ENCODE measurements at regions not wholly inside any gene's neighbourhood (a gene's known extent, or its start where the extent isn't known, plus 50 kb on each side); places are given as distances from the start of the nearest gene placed in this dataset.

GRCh38 chr6:23732521-23732920 lies 393.5 kb upstream of the NRSN1 start:
- no peak for DNase-seq (ENCODE audit: low read depth)
- TF ChIP-seq, protein P1, sequence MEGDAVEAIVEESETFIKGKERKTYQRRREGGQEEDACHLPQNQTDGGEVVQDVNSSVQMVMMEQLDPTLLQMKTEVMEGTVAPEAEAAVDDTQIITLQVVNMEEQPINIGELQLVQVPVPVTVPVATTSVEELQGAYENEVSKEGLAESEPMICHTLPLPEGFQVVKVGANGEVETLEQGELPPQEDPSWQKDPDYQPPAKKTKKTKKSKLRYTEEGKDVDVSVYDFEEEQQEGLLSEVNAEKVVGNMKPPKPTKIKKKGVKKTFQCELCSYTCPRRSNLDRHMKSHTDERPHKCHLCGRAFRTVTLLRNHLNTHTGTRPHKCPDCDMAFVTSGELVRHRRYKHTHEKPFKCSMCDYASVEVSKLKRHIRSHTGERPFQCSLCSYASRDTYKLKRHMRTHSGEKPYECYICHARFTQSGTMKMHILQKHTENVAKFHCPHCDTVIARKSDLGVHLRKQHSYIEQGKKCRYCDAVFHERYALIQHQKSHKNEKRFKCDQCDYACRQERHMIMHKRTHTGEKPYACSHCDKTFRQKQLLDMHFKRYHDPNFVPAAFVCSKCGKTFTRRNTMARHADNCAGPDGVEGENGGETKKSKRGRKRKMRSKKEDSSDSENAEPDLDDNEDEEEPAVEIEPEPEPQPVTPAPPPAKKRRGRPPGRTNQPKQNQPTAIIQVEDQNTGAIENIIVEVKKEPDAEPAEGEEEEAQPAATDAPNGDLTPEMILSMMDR (conservative IDR thresholded peaks at IDR 0.05; ENCODE audit: low read length), result no peak
- no peak overlapping the region for H3K4me3 ChIP-seq (ENCODE audit: low read length)

DNA sequence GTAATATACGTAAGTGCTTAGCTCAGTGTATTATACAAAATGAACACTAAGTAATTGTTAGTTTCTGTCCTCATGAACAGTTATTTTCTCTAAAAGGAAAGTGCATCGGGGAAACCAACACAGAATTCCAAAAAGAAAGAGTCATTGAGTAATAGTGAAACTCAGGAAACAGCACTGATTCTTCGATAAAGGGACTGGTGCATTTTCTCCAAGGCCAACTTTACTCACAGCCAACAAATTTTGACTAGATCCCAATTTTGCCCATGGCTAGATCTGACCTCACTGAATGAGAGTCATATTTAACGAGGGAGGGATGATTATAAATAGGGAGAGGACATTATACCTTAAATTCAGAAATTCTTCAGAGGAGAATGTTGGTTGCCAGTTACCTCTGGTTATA lies 390.9 kb upstream of the NRSN1 start:
- no peak for DNase-seq (ENCODE audit: low read depth)
- no peak overlapping the region for H3K4me3 ChIP-seq (ENCODE audit: low read length)
- TF ChIP-seq, protein P1 (conservative IDR thresholded peaks at IDR 0.05; ENCODE audit: low read length), result no peak

GRCh38 chr6:23736577-23736976 lies 389.4 kb upstream of the NRSN1 start:
- DNase-seq (ENCODE audit: low read depth), result no peak
- TF ChIP-seq, protein P1 (conservative IDR thresholded peaks at IDR 0.05; ENCODE audit: low read length), result no peak
- no peak overlapping the region for H3K4me3 ChIP-seq (ENCODE audit: low read length)

DNA sequence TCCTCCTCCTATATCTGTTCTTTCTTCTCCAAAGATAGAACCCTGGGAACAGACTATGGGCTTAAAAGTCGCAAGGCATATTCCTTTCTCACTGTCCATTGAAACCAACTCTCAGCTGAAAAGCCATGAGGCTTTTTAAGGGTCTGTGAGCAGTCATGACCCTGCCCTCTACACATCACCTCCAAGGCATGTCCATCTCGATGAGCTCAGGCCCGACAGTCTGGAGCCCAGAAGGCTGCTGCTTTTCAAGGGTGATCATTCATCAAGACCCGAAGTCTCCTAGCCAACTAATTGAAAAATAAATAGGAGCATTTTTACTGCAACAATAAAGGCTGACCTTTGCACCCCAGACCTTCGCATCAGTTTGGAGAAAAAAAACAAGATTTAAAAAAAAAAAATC lies 378.8 kb upstream of the NRSN1 start:
- no peak for DNase-seq (ENCODE audit: low read depth)
- H3K4me3 ChIP-seq (ENCODE audit: low read length), result no peak overlapping the region
- TF ChIP-seq, protein P1 (conservative IDR thresholded peaks at IDR 0.05; ENCODE audit: low read length), result no peak

DNA sequence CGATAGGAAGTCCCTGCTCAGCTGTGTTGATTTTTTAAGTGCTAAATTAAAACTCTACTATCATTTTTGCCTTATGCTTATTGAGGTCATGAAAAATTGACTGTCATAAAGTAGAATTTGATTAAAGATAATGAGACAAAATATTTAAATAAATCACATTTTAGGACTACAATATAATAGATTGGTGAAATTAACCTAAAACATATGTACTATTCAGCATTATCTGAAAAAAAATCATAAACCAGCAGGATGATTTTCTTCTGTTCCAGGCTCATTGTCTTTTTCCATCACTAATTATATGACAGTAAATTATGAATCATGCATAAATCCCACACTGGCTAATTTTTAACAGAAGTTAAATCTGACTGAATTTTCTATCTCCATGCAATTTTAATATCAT lies 373.6 kb upstream of the NRSN1 start:
- no peak overlapping the region for H3K4me3 ChIP-seq (ENCODE audit: low read length)
- DNase-seq (ENCODE audit: low read depth), result no peak
- TF ChIP-seq, protein P1 (conservative IDR thresholded peaks at IDR 0.05; ENCODE audit: low read length), result no peak

DNA sequence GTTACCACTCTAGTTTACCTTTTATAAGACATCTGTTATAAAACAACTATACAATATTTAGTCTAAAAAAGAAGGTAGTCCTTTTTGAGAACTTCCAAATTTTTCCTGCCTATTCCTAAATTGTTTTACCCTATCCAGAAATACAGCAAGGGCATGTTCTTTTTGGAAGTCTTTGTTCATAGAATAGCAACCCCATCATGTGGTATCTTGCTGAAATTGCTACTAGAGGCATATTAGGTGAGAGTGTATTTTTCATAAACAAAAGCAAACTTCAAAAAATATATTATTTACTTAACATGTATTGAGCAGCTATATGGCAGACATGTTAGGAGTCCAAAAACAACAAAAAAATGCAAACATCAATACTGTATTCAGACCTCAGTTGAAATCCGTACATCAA lies 371.8 kb upstream of the NRSN1 start:
- TF ChIP-seq, protein P1 (conservative IDR thresholded peaks at IDR 0.05; ENCODE audit: low read length), result no peak
- H3K4me3 ChIP-seq (ENCODE audit: low read length), result no peak overlapping the region
- no peak for DNase-seq (ENCODE audit: low read depth)

GRCh38 chr6:23775127-23775526 lies 350.9 kb upstream of the NRSN1 start:
- H3K4me3 ChIP-seq (ENCODE audit: low read length), result no peak overlapping the region
- DNase-seq (ENCODE audit: low read depth), result no peak
- TF ChIP-seq, protein P1 (conservative IDR thresholded peaks at IDR 0.05; ENCODE audit: low read length), result no peak
